Neuronal stem cell (in vitro differentiated cells): ENCODE measurements at regions not wholly inside any gene's neighbourhood (a gene's known extent, or its start where the extent isn't known, plus 50 kb on each side); places are given as distances from the start of the nearest gene placed in this dataset.

Source experiments
- DNase-seq: peaks from one replicate; pipeline ENCODE4 v3.0.0-alpha.2; 2013; ENCODE audit warnings: low spot score
- H2AFZ ChIP-seq: one replicate; pipeline ENCODE4 v1.6.1; 2013; ENCODE audit warnings: mild to moderate bottlenecking, low read length, inconsistent platforms
- H2AK5ac ChIP-seq: 2 replicates; pipeline ENCODE4 v1.6.1; 2013; ENCODE audit warnings: low read depth, mild to moderate bottlenecking, inconsistent platforms, low read length, moderate library complexity, mixed read lengths
- H2BK120ac ChIP-seq: 2 replicates; pipeline ENCODE4 v1.6.1; 2013; ENCODE audit warnings: low read depth, mild to moderate bottlenecking, inconsistent platforms, low read length, moderate library complexity, mixed read lengths
- H2BK12ac ChIP-seq: one replicate; pipeline ENCODE4 v1.6.1; 2013; ENCODE audit warnings: low read length, inconsistent platforms
- H2BK15ac ChIP-seq: 2 replicates; pipeline ENCODE4 v1.6.1; 2013; ENCODE audit warnings: mild to moderate bottlenecking, low read length, inconsistent platforms, mixed read lengths
- H2BK5ac ChIP-seq: one replicate; pipeline ENCODE4 v1.6.1; 2013; ENCODE audit warnings: inconsistent platforms, mild to moderate bottlenecking, low read length, moderate library complexity
- H3K14ac ChIP-seq: one replicate; pipeline ENCODE4 v1.6.1; 2013; ENCODE audit warnings: low read length, inconsistent platforms
- H3K18ac ChIP-seq: 2 replicates; pipeline ENCODE4 v1.6.1; 2013; ENCODE audit warnings: low read length, inconsistent platforms
- H3K23ac ChIP-seq: 2 replicates; pipeline ENCODE4 v1.6.1; 2013; ENCODE audit warnings: low read depth, mild to moderate bottlenecking, mixed read lengths, low read length, inconsistent platforms; ENCODE audit not compliant: poor library complexity
- H3K27ac ChIP-seq: replicated peaks from 3 replicates; pipeline ENCODE4 v1.5.1; 2013; ENCODE audit warnings: low read length, inconsistent platforms
- H3K27me3 ChIP-seq, 3 experiments: 2 replicates each; pipeline ENCODE4 v1.6.1; 2013; ENCODE audit warnings: low read length in 3 of 3, mild to moderate bottlenecking in 2 of 3, inconsistent platforms in 1 of 3, low read depth in 1 of 3, mixed read lengths in 1 of 3, moderate library complexity in 1 of 3; ENCODE audit not compliant: control insufficient read depth in 3 of 3, insufficient read depth in 3 of 3
- H3K36me3 ChIP-seq, 2 donors: replicated peaks in 1 of 2; 2 replicates each; pipeline ENCODE4 v1.6.1; 2013; ENCODE audit warnings: low read length in 2 of 2; ENCODE audit not compliant: control insufficient read depth in 2 of 2, insufficient read depth in 2 of 2
- H3K4ac ChIP-seq: 2 replicates; pipeline ENCODE4 v1.6.1; 2013; ENCODE audit warnings: inconsistent platforms, mild to moderate bottlenecking, low read length, moderate library complexity
- H3K4me1 ChIP-seq, 2 donors: 1 replicate in 1 of 2; 2 replicates in 1 of 2; pipeline ENCODE4 v1.6.1; 2013; ENCODE audit warnings: low read length in 2 of 2, low read depth in 1 of 2; ENCODE audit not compliant: control insufficient read depth in 2 of 2, insufficient read depth in 1 of 2
- H3K4me2 ChIP-seq: one replicate; pipeline ENCODE4 v1.6.1; 2013; ENCODE audit warnings: mild to moderate bottlenecking, low read length, inconsistent platforms; ENCODE audit not compliant: insufficient read depth, poor library complexity, severe bottlenecking
- H3K4me3 ChIP-seq, 2 donors: 2 replicates each; pipeline ENCODE4 v1.5.1; 2013; ENCODE audit warnings: low read length in 2 of 2, mild to moderate bottlenecking in 2 of 2, inconsistent platforms in 1 of 2, moderate library complexity in 1 of 2
- H3K79me1 ChIP-seq: one replicate; pipeline ENCODE4 v1.6.1; 2013; ENCODE audit warnings: low read depth, mild to moderate bottlenecking, inconsistent platforms, low read length, moderate library complexity
- H3K9ac ChIP-seq: one replicate; pipeline ENCODE4 v1.6.1; 2013; ENCODE audit warnings: mild to moderate bottlenecking, low read depth, low read length, inconsistent platforms; ENCODE audit not compliant: poor library complexity
- H3K9me3 ChIP-seq, 2 donors: replicated peaks in 1 of 2; 2 replicates each; pipeline versions ENCODE3 to v1.6.1; 2013; ENCODE audit warnings: low read length in 2 of 2, mild to moderate bottlenecking in 2 of 2, inconsistent platforms in 1 of 2, low read depth in 1 of 2, mixed read lengths in 1 of 2, moderate library complexity in 1 of 2; ENCODE audit not compliant: control insufficient read depth in 2 of 2, insufficient read depth in 1 of 2
- H4K8ac ChIP-seq: one replicate; pipeline ENCODE4 v1.6.1; 2013; ENCODE audit warnings: low read depth, mild to moderate bottlenecking, inconsistent platforms, low read length, moderate library complexity
- H4K91ac ChIP-seq: one replicate; pipeline ENCODE4 v1.6.1; 2013; ENCODE audit warnings: low read length, low read depth, mild to moderate bottlenecking, inconsistent platforms; ENCODE audit not compliant: poor library complexity
- WGBS, 2 donors: extraction: QIAGEN DNeasy Blood & Tissue Kit; methylation state at CpG; one replicate each; pipeline ENCODE4 v1.1.7; 2013; ENCODE audit warnings: missing lambda C conversion rate in 2 of 2, mixed read lengths in 1 of 2; ENCODE audit not compliant: insufficient read length in 2 of 2, insufficient replicate concordance in 1 of 2; ENCODE audit errors: extremely low coverage in 2 of 2; 5-methylcytosine and 5-hydroxymethylcytosine counted together

GRCh38 chr12:91974541-91975085 is 171.0 kb downstream of the BTG1 start:
- H4K91ac ChIP-seq, result no peak overlapping the region
- DNase-seq, result no peak
- H2AFZ ChIP-seq, result no peak overlapping the region
- no peaks in the 10 kb centered on the region for H3K4me1 ChIP-seq
- no peak overlapping the region for H3K4me2 ChIP-seq
- no peak overlapping the region for H3K9ac ChIP-seq
- H2BK120ac ChIP-seq, result no peak overlapping the region
- no peaks in the 10 kb centered on the region for H3K27me3 ChIP-seq
- no peak overlapping the region for H3K4ac ChIP-seq
- H2BK12ac ChIP-seq, result no peak overlapping the region
- H3K79me1 ChIP-seq, result no peaks in the 10 kb centered on the region
- no peak overlapping the region for H3K27ac ChIP-seq
- WGBS, 2 donors, result no CpG with 5 or more reads among the region's 3 CpGs
- H3K36me3 ChIP-seq, result no peaks in the 10 kb centered on the region
- no peak overlapping the region for H2BK5ac ChIP-seq
- H3K18ac ChIP-seq, result no peak overlapping the region
- no peak overlapping the region for H4K8ac ChIP-seq
- no peak overlapping the region for H3K4me3 ChIP-seq
- peaks cover 6 to 12% of the 10 kb centered on the region in 2 donors for H3K9me3 ChIP-seq
- H2AK5ac ChIP-seq, result no peak overlapping the region
- no peak overlapping the region for H3K14ac ChIP-seq
- H2BK15ac ChIP-seq, result no peak overlapping the region
- no peak overlapping the region for H3K23ac ChIP-seq

DNA sequence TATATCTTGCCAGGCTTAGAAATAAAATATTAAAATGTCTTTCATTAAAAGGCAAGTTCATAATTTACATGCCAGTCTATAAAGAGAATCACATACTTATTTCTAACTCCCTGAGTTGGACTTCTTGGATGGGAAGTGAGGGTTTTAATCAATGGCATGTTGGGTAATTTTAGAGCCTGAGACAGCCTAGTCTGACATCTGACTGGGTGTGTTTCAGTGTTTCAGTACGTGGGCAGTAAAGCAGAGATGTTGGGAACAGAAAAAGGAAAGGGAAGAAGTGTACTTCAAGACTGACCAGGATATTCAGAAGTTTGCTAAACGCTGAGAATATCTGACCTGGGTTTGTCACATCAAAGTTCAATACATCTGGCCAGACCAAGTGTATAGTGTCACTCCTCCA is 171.8 kb downstream of the BTG1 start:
- DNase-seq, result no peak
- Histone ChIP-seq H2AFZ (no peak overlapping the region), H3K4ac (no peak overlapping the region), H2BK120ac (no peak overlapping the region), H4K8ac (no peak overlapping the region), H3K27me3 (no peaks in the 10 kb centered on the region), H3K79me1 (no peaks in the 10 kb centered on the region), H4K91ac (no peak overlapping the region), H2AK5ac (no peak overlapping the region), H3K9ac (no peak overlapping the region), H3K27ac (no peak overlapping the region), H3K18ac (no peak overlapping the region), H2BK15ac (no peak overlapping the region), H3K14ac (no peak overlapping the region), H3K36me3 (no peaks in the 10 kb centered on the region), H2BK5ac (no peak overlapping the region), H3K4me1 (no peaks in the 10 kb centered on the region), H3K9me3 (peaks cover 6 to 14% of the 10 kb centered on the region in 2 donors), H2BK12ac (no peak overlapping the region), H3K23ac (no peak overlapping the region), H3K4me2 (no peak overlapping the region), H3K4me3 (no peak overlapping the region)
- no CpG with 5 or more reads among the region's 2 CpGs for WGBS, 2 donors

GRCh38 chr12:91972896-91973295 is 172.8 kb downstream of the BTG1 start:
- no peaks in the 10 kb centered on the region for H3K4me1 ChIP-seq
- H2BK5ac ChIP-seq, result no peak overlapping the region
- no peak overlapping the region for H3K4me3 ChIP-seq
- H3K27ac ChIP-seq, result no peak overlapping the region
- H3K9ac ChIP-seq, result no peak overlapping the region
- no CpG with 5 or more reads among the region's 1 CpG for WGBS, 2 donors
- H2AK5ac ChIP-seq, result no peak overlapping the region
- H2BK12ac ChIP-seq, result no peak overlapping the region
- no peak overlapping the region for H2BK15ac ChIP-seq
- no peak overlapping the region for H3K4ac ChIP-seq
- no peaks in the 10 kb centered on the region for H3K79me1 ChIP-seq
- H4K8ac ChIP-seq, result no peak overlapping the region
- H3K9me3 ChIP-seq, result peaks cover 6 to 14% of the 10 kb centered on the region in 2 donors
- no peak overlapping the region for H3K4me2 ChIP-seq
- no peaks in the 10 kb centered on the region for H3K27me3 ChIP-seq
- DNase-seq, result no peak
- H2AFZ ChIP-seq, result no peak overlapping the region
- H3K36me3 ChIP-seq, result no peaks in the 10 kb centered on the region
- no peak overlapping the region for H3K18ac ChIP-seq
- no peak overlapping the region for H4K91ac ChIP-seq
- no peak overlapping the region for H3K14ac ChIP-seq
- H3K23ac ChIP-seq, result no peak overlapping the region
- H2BK120ac ChIP-seq, result no peak overlapping the region

- WGBS, 2 donors, result no CpG with 5 or more reads among the region's 3 CpGs
- H2AK5ac ChIP-seq, result no peak overlapping the region
- H3K4me2 ChIP-seq, result no peak overlapping the region
These were observed 176.9 kb downstream of the BTG1 start for GRCh38 chr12:91968777-91969171.

More at GRCh38 chr12:91968777-91969171, 176.9 kb downstream of the BTG1 start:
- Histone ChIP-seq H3K36me3 (no peaks in the 10 kb centered on the region), H3K27me3 (no peaks in the 10 kb centered on the region), H3K9me3 (peaks cover 6 to 14% of the 10 kb centered on the region in 2 donors), H3K4ac (no peak overlapping the region), H3K27ac (no peak overlapping the region), H4K91ac (no peak overlapping the region), H2BK15ac (no peak overlapping the region), H4K8ac (no peak overlapping the region), H2BK120ac (no peak overlapping the region), H3K9ac (no peak overlapping the region), H2BK5ac (no peak overlapping the region), H3K23ac (no peak overlapping the region), H3K4me1 (peaks cover 0 to 2% of the 10 kb centered on the region in 2 donors), H2BK12ac (no peak overlapping the region), H3K18ac (no peak overlapping the region), H3K14ac (no peak overlapping the region), H2AFZ (no peak overlapping the region), H3K4me3 (no peak overlapping the region), H3K79me1 (no peaks in the 10 kb centered on the region)
- DNase-seq, result no peak
